IPS-NIHi7 (cell line): ENCODE measurements at regions not wholly inside any gene's neighbourhood (a gene's known extent, or its start where the extent isn't known, plus 50 kb on each side); places are given as distances from the start of the nearest gene placed in this dataset.
"Not testable (repeated sequence)": the region's sequence is repeated elsewhere in the genome, so short reads cannot be mapped to it uniquely, and the experiment has no call there.

Experiments
- DNase-seq: peaks from one replicate; pipeline ENCODE4 v3.0.0; 2012; ENCODE audit warnings: mixed read lengths; ENCODE audit errors: extremely low spot score

GRCh38 chr5:21483790-21484497 lies 1369.2 kb downstream of the CDH12 start:
- not testable (repeated sequence) for DNase-seq

- not testable (repeated sequence) for DNase-seq
These were observed 1370.0 kb downstream of the CDH12 start for GRCh38 chr5:21482983-21483650.

DNA sequence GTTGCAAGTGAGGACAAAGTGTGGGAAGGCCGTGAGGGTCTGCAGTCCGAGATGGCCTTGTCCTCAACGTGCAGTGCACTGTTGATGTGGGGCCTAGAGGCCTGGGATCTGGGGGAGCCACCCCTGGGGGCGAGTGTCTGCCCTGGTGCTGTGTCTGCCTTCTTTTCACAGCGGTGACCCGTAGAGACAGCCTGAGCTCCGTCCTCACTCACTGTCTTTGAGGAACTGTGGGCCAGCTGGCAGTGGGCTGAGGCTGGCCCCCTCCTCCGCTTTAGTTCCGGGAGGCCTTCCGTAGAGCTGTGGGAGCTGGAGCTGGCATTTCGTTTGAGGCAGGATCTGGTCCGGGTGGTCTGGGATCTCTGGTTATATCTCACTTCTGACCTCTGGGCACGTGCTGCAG lies 1370.6 kb downstream of the CDH12 start:
- DNase-seq: not testable (repeated sequence)

DNA sequence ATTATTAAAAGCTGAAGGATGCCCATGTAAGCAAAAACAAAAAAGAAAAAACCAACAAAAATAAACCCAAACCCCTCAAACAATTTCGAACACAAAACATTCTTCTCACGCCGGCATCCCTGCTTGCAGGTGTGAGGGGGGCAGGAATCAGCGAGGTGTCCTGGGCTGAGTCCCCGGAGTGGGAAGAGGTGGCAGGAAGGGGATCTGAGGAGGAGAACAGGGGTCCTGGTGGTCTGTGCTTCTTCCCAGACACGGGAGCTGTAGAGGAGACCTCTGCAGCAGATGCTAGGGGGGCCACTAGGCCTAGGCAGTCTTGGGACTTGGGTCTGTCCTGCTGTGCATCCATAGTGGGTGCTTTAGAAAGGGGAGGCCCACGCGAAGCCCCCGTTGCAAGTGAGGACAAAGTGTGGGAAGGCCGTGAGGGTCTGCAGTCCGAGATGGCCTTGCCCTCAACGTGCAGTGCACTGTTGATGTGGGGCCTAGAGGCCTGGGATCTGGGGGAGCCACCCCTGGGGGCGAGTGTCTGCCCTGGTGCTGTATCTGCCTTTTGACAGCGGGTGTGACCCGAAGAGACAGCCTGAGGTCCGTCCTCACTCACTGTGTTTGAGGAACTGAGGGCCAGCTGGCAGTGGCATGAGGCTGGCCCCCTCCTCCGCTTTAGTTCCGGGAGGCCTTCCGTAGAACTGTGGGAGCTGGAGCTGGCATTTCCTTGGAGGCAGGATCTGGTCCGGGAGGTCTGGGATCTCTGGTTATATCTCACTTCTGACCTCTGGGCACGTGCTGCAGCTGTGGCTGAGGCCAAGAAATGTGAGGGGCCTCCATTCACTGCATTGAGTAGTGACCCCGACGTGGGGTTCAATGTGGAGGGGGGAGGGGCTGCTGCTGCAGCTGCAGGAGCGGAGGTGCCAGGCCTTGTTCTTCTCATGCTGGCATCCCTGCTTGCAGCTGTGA lies 1371.5 kb downstream of the CDH12 start:
- DNase-seq: not testable (repeated sequence)

DNA sequence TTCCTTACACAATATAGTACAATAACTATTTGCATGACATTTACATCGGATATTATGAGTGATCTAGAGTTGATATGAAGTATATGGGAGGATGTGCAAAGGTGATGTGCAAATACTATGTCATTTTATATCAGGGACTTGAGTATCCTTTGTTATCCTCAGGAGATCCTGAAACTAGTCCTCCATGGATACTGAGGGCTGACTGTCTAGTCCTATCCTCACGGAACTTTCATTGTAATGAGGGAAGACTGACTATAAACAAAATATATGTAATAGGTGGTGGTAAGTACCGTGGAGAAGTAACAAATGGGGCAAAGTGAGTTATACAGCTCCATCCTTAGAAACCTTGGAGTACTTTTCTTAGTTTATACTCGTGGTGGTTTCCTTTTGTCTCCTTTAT lies 1373.1 kb downstream of the CDH12 start:
- DNase-seq: peak; percentile 5

DNA sequence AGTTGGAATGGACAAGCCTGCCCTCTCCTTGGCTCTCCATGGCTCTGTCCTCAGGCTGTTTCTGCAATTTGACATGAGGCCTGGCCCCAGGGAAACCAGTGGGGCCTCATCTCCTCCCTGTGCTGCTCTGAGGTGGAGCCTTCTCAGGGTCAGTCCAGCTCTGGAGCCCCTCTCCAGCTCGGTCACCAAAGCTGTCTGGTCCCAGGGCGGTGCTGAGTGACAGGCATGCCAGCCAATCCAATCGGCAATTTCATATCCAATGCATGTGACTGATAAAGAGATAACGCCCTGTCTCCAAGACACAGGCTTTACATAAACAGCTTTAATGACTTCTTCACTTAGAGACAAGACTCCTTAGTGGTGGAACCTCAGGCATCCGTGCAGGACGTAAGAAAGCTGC lies 1379.2 kb downstream of the CDH12 start:
- DNase-seq: not testable (repeated sequence)

GRCh38 chr5:21473436-21473835 lies 1379.7 kb downstream of the CDH12 start:
- not testable (repeated sequence) for DNase-seq

- not testable (repeated sequence) for DNase-seq
These were observed 1381.5 kb downstream of the CDH12 start for GRCh38 chr5:21471691-21472090.

GRCh38 chr5:21469523-21470101 lies 1383.5 kb downstream of the CDH12 start:
- DNase-seq: not testable (repeated sequence)

GRCh38 chr5:21467544-21467943 lies 1385.6 kb downstream of the CDH12 start:
- DNase-seq: not testable (repeated sequence)

DNA sequence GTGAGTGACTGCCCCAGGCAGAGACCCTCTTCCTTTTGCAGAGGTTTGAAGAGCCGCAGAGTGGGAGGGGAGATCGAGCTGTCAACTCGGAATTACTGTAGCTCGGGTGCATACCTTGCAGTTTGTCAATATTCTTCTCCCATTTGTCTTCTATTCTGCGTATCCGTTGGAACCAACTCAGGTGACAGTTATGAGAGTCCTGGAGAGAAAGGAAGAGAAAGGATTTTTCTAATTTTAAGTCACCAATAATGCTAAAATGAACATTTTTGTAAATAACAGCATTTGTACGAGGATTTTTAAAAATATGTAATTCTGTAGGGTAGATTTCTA lies 1393.4 kb downstream of the CDH12 start:
- DNase-seq: not testable (repeated sequence)

DNA sequence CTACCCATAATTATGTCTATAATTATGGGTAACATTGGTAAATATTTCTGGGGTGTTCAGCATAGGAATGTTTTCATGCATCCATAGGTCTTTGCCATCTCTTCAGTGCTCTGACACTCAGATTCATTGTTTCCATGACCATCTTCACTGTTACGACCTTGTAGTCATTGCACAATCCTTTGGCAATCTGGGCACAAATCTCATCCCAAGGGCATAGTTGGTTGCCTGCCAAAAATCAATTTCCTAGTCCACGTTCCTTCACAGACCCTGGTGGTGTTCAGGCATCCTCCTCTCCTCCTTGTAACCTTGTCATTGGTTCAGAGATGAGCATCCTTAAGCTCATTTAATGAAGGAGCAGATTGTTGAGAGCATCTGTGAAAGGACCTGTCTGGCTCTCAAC lies 1400.7 kb downstream of the CDH12 start:
- no peak for DNase-seq

DNA sequence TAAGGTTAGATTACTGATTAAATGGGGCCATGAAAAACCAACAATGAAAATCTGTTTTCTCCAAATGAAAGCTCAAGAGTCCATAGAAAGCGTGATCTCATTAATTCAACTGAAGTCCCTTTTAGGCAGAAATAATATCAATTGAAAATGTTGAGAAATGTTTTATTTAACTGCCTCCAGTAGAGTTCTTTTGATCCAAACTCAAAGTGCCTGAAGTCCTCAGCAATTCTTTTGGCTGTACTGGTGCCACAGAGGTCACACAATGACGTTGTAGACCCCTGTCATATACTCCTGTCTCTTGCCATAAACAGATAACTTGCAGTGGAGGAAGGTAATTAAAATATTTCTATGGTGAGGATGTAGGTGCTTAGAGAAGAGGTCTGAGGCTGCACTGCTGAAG lies 1420.5 kb downstream of the CDH12 start:
- DNase-seq: no peak

- no peak for DNase-seq
These were observed 1428.2 kb downstream of the CDH12 start for GRCh38 chr5:21424907-21425306.

DNA sequence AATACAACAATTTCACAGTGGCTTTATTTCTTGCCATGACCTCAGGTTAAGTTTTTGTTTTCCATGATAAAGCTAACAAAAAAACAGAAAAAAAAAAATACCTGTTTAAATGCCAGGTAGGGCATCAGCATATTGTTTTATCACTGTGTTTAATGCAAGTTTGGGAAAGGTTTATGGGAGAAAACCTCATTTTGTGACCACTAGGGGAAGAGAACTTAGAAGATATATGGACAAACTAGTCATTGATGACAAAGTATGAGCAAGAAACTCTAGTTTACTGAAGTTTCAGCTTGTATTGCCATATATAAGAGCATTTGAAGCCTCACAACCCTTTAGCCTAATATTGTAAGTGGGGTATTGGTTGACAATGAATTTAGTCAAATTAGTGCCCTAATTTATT lies 1431.4 kb upstream of the CDH18 start:
- no peak for DNase-seq

DNA sequence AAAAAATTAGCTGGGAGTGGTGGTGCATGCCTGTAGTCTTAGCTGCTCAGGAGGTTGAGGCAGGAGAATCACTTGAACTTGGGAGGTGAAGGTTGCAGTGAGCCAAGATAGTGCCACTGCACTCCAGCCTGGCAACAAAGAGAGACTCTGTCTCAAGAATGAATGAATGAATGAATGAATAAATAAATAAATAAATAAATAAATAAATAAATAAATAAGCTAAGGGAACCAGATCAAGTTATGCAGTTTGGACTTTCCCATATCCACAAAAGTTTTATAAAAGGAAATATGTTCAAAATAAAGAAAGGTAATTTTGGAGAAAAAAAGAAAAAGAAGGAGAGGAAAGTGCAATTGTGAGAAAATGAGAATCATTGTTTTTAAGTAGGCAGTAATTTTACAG lies 1414.1 kb upstream of the CDH18 start:
- DNase-seq: not testable (repeated sequence)

DNA sequence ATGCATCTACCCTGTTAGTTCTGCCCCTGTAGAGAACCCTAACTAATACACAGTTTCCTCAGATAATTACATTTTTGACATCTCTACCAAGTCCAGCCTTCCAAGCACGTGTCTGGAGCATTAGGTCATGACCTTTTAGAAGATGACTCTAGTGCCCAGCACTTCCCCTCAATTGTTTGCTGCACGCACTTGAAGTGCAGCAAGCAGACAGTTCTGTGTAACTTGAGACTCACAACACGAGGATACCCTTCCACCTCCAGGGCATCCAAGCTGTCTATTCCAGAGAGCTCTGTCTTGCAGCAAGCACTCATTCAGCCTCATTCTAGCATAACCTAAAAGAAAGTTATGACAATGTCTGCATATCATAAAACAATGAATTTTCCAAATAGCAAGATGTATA lies 1410.5 kb upstream of the CDH18 start:
- DNase-seq: no peak

DNA sequence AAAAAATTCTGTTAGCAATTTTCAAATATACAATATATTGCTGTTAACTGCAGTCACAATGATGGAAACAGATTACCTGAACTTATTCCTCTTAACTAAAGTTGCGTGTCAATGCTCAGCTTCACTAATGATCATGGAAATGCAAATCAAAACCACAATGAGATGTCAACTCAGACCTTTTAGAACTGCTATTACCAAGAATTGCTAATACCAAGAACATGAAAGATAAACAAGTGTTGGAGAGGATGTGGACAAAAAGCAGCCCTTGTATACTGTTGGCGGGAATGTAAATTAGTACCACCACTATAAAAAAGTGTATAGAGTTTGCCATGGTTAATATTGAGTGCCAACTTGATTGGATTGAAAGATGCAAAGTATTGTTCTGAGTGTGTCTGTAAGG lies 1409.7 kb upstream of the CDH18 start:
- no peak for DNase-seq

DNA sequence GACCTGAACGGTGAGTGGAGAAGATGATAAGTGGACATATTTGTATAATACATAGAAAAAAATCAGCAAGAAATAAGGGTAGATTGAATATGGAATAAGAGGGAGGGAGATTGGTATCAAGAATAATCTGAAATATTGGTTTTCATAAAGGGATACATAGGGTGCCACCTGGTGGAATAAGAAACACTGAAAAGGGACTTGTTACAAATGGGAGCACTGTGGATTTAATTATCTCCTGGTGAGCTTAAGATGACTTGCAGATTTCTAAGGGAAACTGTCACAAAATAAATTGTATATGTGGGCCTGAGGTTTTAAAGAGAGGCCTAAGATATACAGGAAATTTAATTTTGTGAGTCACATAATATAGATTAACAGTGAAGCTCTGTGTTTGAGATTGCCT lies 1403.5 kb upstream of the CDH18 start:
- no peak for DNase-seq

- DNase-seq: not testable (repeated sequence)
These were observed 1372.8 kb upstream of the CDH18 start for GRCh38 chr5:21360754-21361153.

DNA sequence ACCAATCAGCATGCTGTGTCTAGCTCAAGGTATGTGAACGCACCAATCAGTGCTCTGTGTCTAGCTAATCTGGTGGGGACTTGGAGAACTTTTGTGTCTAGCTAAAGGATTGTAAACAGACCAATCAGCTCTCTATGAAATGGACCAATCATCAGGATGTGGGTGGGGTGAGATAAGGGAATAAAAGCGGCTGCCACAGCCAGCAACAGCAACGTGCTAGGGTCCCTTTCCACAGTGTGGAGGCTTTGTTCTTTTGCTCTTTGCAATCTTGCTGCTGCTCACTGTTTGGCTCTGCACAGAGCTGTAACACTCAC lies 1353.9 kb upstream of the CDH18 start:
- not testable (repeated sequence) for DNase-seq
